Fibroblast of peridontal ligament (primary cell): ENCODE measurements at regions not wholly inside any gene's neighbourhood (a gene's known extent, or its start where the extent isn't known, plus 50 kb on each side); places are given as distances from the start of the nearest gene placed in this dataset.

Experiments
- DNase-seq: peaks from one replicate; pipeline ENCODE4 v3.0.0-alpha.2; 2010; ENCODE audit errors: extremely low read depth

DNA sequence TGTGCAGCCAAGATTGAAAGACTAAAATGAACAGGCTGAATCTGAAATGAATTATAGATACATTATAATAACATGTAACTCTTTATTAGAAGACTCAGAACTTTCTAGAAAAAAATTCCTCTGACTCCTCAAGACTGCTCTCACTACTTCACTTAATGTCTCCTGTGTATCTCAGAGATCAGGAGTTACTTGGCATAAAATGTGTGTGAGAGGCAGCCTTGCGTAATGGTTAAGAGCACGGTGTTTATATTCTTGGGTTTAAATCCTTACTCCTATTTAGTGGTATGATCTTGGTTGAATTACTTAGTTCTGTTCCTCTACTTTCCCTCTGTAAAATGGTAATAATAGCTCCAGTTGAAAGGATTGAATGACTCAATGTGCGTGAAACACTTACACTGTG lies 634.9 kb downstream of the LTN1 start:
- DNase-seq: peak; percentile 46

- DNase-seq: no peak
Observed at GRCh38 chr21:28356422-28356821, 636.3 kb downstream of the LTN1 start.

GRCh38 chr21:28345934-28346333 lies 646.7 kb downstream of the LTN1 start:
- no peak for DNase-seq

DNA sequence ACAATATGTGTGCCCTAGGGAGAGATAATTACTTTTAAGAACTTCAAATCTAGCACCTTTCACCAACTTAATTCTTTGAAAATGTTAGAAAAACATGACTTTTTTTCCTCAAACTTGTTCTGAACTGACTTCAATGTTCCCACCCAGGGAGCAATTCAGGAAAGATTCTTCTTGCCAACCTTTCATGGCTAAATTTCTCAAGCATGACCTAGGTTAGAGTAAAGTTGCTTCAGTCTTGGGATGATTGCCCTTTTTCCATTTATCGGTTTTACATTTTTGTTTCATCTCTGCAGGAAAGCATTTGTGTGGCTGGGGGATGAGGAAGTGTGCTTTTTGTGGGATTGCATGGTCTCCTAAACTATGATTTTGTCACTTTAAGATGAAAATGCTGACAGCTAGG lies 647.7 kb downstream of the LTN1 start:
- DNase-seq: no peak

DNA sequence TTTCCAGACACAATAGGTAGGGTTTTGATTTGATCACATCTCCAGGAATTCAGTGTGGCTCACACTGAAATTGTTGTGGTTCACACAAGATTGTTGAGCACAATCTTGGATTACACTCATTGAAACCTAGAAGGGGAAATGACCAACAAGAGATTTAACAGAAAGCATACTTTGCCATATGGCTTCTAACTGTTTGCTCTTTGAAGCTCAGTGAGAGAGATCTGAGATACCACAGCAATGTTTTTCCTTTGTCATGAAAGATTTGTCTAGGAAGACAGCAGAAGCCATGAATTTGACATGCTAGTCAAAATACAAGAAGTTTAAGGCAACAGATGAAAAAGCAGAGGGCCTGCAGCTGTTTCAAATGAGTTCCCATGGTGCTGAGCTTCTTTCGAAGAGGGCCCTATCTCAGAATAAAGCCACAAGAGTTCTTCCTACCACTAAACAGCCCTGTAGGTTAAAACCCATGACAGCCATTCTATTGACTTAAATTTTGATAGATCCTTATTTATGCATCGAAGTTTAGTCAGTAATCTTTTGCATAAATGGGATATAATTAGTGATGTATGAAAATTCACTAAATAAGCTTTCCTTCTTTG lies 650.4 kb downstream of the LTN1 start:
- peak; percentile 25 for DNase-seq

DNA sequence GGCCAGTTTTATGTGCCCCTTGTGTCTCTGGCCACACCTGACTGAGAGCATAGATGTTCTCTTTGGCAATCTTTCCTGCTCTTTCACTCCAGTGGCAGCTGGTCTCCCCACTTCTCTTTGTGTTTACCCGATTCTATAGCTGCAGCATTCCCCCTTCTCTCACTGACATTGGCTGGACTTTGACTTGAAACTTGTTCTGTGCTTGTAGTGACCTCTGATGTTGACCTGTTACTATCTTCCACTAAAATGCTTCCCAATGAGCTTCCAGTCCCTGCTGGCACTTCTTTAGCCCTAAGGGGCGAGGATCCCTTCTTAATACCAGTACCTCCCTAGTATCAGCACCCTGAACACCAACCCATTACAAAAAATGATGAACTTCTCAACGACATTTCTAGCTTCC lies 653.3 kb downstream of the LTN1 start:
- no peak for DNase-seq

DNA sequence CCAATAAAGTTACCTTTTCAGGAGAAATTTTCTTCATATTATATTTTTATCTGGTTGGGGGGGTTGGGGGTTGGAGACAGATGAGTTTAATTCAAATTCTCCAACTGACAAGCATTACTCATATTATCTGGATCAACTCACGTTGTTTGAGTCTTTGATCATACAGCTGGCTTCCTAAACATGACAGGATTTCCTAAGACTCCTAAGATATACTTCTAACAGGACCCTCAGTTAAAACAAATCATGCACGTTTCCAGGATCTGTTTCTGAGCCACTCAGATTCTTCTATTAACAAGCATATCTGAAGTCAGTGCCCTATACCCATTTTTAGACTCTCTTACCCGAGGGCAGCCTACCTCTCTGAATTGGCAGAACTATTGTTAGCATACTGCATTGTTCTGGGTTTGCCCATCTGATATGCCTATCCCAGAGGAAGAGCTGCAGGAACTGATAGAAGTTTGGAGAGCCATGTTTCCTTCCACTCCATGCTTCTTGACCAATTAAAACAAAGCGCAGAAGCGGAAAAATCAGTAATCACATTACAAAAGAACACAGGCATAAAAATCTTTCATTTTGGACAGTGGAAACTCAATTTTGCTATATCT lies 653.9 kb downstream of the LTN1 start:
- DNase-seq: no peak

DNA sequence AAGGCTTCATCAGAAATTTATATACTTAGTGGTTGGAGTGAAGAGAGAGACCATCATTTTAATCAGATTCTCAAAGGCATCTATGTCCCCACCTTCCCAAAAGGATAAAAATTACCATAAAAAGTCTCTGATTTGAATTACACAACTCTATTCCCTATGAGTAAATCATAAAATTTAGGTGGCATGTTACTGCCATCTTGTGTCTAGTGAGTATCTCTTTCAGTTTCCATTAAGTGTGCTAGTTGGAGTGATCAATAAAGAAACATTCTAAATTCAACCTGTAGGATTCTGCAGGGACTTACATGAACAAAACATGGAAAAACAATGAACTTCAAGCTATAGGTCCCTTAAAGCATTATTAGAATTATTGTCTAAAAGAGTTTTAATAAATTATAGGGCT lies 655.4 kb downstream of the LTN1 start:
- DNase-seq: peak; percentile 92

- peak; percentile 97 for DNase-seq
Observed at GRCh38 chr21:28336314-28336713, 656.4 kb downstream of the LTN1 start.

DNA sequence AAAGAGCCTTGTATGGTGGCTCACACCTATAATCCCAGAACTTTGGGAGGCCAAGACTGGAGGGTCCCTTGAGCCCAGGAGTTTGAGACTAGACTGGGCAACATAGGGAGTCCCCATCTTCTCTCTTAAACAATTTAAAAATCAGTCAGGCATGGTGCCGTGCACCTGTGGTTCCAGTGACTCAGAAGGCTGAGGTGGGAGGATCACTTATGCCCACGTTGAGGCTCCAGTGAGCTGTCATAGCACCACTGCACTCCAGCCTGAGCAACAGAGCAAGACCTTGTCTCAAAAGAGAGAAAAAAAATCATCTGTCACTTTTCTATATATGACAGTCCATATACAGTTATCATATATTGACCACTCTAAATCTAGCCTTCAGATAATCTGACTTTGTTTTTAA lies 658.3 kb downstream of the LTN1 start:
- no peak for DNase-seq

DNA sequence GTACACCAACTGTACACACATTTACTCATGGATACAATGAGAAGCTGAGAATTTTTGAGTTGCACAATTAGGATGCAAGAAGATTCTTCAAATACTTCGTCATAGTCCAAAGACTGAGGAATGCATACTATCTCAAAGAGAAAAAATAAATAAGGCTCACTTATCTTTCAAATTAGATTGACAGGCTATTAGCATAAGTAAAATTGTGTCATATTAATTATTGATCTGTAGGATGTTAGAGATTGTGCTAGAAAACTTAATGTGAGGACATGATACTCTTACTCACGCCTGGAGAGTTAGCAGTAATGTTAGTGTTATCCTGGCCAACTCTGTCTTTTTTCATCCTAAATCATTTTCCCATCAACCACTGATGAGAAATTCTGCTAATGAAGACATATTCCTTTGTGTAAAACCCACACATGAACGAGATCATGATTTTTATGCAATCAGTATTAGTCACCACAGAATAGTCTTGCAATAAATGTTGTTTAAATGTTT lies 659.0 kb downstream of the LTN1 start:
- peak; percentile 73 for DNase-seq

DNA sequence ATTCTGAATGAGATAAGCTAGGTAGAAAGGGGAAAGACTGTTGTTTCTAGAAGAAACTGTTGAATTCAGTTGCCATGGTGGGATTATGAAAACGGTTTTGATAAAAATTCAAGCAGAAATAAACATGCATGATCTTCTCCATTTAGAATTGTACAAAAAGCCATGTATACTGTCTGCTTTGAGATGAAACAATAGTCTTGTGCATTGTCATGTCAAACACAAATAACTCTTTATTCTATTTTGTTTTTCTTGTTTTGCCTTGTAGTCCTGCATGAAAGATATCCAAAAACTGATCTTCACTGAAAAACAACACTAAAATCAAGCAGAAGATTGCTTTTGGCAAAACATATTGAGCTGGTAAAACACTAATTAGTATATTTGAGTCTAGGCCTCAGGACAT lies 659.9 kb downstream of the LTN1 start:
- DNase-seq: no peak

GRCh38 chr21:28325618-28326017 lies 667.1 kb downstream of the LTN1 start:
- DNase-seq: no peak

GRCh38 chr21:28324690-28325089 lies 668.0 kb downstream of the LTN1 start:
- no peak for DNase-seq

GRCh38 chr21:28317177-28317950 lies 675.3 kb downstream of the LTN1 start:
- no peak for DNase-seq

GRCh38 chr21:28311411-28312190 lies 681.1 kb downstream of the LTN1 start:
- DNase-seq: no peak

DNA sequence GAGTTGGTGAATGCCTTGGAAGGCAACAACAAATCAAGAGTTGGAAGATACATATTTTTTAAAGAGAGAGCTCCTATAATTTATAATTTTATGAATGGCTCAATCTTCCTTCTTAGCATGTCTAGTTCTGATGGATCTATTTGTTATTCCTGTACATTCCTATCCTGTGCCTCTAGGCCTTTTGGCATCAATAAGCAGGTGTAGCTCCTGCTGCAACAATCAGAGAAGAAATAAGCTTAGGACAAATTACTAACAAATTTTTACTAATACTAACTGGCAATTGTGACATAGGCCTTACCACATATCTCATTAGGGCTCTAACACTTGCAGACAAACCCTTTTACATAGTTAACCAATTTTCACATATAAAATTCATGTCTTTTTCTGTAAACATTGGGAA lies 682.0 kb downstream of the LTN1 start:
- DNase-seq: no peak

DNA sequence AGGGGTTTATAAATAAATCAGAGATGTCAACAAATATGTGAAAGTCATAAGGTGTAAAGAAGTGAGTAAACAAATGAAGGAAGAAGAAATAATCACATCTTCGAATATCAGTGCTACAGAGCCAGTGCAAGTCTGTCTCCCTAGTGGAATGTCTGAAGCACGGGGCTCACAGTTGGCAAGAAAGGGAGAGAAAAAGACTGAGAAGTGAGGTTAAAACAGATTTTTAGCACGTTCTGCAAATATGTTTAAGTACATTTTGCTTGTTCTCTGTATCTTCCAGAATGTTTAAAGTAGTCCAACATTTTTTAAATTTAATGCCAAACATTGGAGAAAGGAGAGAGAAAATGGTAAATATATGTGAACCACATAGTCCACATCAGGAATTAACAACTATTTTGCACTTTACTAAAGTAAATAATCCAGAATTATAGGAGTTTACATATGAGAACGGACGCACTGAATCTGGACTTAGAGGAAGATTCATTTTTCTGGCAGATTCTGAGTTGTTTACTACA lies 682.4 kb downstream of the LTN1 start:
- DNase-seq: no peak

GRCh38 chr21:28309596-28309995 lies 683.1 kb downstream of the LTN1 start:
- DNase-seq: no peak

DNA sequence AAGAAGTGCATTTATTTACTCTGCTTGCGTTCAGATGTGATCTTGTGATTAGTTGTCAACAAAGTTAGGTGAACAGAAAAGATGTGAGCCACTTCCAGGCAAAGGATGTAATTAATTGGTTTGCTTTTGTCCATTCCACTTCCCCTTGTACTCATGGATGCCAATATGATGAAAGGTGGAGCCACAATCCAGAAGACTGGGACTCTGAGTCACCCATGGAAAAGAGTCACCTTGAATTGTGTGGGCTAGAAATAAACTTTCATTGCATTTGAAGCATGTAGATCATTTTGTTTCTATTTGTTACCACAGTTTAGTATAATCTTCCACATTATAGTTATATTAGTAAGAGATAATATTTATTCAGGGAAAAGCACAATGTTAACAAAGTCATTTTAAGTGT lies 684.2 kb downstream of the LTN1 start:
- DNase-seq: no peak

- no peak for DNase-seq
Observed at GRCh38 chr21:28299946-28300345, 692.7 kb downstream of the LTN1 start.

DNA sequence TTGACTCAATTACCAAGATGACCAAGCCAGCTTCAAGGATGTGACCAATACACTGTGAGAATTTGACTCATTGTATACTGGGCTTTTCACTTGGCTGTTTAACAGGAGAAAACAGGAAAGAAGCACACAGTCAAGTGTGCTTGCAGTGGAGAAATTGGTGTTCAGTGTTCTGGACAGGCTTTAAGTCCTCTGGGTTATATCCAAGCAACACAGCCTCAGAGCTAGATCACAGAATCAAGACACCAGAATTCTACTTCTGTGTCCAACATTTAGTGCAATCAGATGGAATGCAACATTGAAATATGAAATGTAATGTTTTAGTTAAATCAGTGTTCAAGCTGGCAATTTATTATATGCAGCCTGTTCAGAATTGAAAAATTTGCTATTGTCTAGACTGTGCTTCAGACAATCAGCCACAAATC lies 694.4 kb downstream of the LTN1 start:
- peak; percentile 71 for DNase-seq
